ENCODE measurements at regions not wholly inside any gene's neighbourhood (a gene's known extent, or its start where the extent isn't known, plus 50 kb on each side); places are given as distances from the start of the nearest gene placed in this dataset.

- H3K4me3 ChIP-seq, result no peak overlapping the region
- no peaks in the 10 kb centered on the region for H3K4me1 ChIP-seq
- no peaks in the 10 kb centered on the region for H3K9me3 ChIP-seq
- 67 to 70% methylated on average over 2 of the region's 2 CpGs for WGBS, 2 donors
- TF ChIP-seq CTCF (IDR thresholded peaks at IDR 0.05) (no peak), POLR2A (IDR thresholded peaks at IDR 0.05) (no peak)
- no peaks in the 10 kb centered on the region for H3K27me3 ChIP-seq
- DNase-seq, result no peak
- H3K27ac ChIP-seq, result no peak overlapping the region
- H3K36me3 ChIP-seq (ENCODE audit: low read depth, missing control alignments), result no peaks in the 10 kb centered on the region
- intact Hi-C loops (cut with DNase I; ENCODE audit: low total_unique reads), result no loop called here
Observed at GRCh38 chr9:27939186-27939585, 365.9 kb upstream of the C9orf72 start.

GRCh38 chr9:27940535-27940934, 367.3 kb upstream of the C9orf72 start:
- TF ChIP-seq CTCF (IDR thresholded peaks at IDR 0.05), result no peak
- no peaks in the 10 kb centered on the region for H3K27me3 ChIP-seq
- intact Hi-C loops (cut with DNase I; ENCODE audit: low total_unique reads), result no loop called here
- no peaks in the 10 kb centered on the region for H3K36me3 ChIP-seq (ENCODE audit: low read depth, missing control alignments)
- H3K27ac ChIP-seq, result no peak overlapping the region
- 64 to 68% methylated on average over 3 of the region's 3 CpGs for WGBS, 2 donors
- no peaks in the 10 kb centered on the region for H3K9me3 ChIP-seq
- no peaks in the 10 kb centered on the region for H3K4me1 ChIP-seq
- H3K4me3 ChIP-seq, result no peak overlapping the region
- DNase-seq, result no peak

GRCh38 chr9:27943501-27943900, 370.2 kb upstream of the C9orf72 start:
- Histone ChIP-seq H3K27ac (no peak overlapping the region), H3K27me3 (no peaks in the 10 kb centered on the region), H3K4me3 (no peak overlapping the region), H3K9me3 (no peaks in the 10 kb centered on the region), H3K36me3 (ENCODE audit: low read depth, missing control alignments) (no peaks in the 10 kb centered on the region), H3K4me1 (no peaks in the 10 kb centered on the region)
- no peak for DNase-seq
- intact Hi-C loops (cut with DNase I; ENCODE audit: low total_unique reads), result no loop called here
- WGBS, 2 donors, result 80 to 90% methylated on average over 1 of the region's 1 CpG
- TF ChIP-seq CTCF (IDR thresholded peaks at IDR 0.05) (no peak), POLR2A (IDR thresholded peaks at IDR 0.05) (no peak)

- H3K4me1 ChIP-seq, result no peaks in the 10 kb centered on the region
- no peak overlapping the region for H3K27ac ChIP-seq
- no peaks in the 10 kb centered on the region for H3K27me3 ChIP-seq
- DNase-seq, result no peak
- no peak overlapping the region for H3K4me3 ChIP-seq
- TF ChIP-seq CTCF (IDR thresholded peaks at IDR 0.05) (no peak), POLR2A (IDR thresholded peaks at IDR 0.05) (no peak)
- no peaks in the 10 kb centered on the region for H3K9me3 ChIP-seq
- intact Hi-C loops (cut with DNase I; ENCODE audit: low total_unique reads), result no loop called here
- 0 to 50% methylated on average over 1 of the region's 1 CpG for WGBS, 2 donors
- no peaks in the 10 kb centered on the region for H3K36me3 ChIP-seq (ENCODE audit: low read depth, missing control alignments)
Observed at GRCh38 chr9:27945386-27945785, 372.1 kb upstream of the C9orf72 start.

GRCh38 chr9:27950382-27950781, 377.1 kb upstream of the C9orf72 start:
- Histone ChIP-seq H3K27me3 (no peaks in the 10 kb centered on the region), H3K36me3 (ENCODE audit: low read depth, missing control alignments) (no peaks in the 10 kb centered on the region), H3K27ac (no peak overlapping the region), H3K9me3 (no peaks in the 10 kb centered on the region), H3K4me1 (no peaks in the 10 kb centered on the region), H3K4me3 (no peak overlapping the region)
- DNase-seq, result no peak
- 85 to 91% methylated on average over 8 of the region's 8 CpGs for WGBS, 2 donors
- TF ChIP-seq CTCF (IDR thresholded peaks at IDR 0.05) (no peak), POLR2A (IDR thresholded peaks at IDR 0.05) (no peak)
- intact Hi-C loops (cut with DNase I; ENCODE audit: low total_unique reads), result no loop called here

Data from testis (tissue), 2 donors.